GM12874 (cell line): ENCODE measurements at regions not wholly inside any gene's neighbourhood (a gene's known extent, or its start where the extent isn't known, plus 50 kb on each side); places are given as distances from the start of the nearest gene placed in this dataset.

Source experiments
- TF ChIP-seq, protein P1 (sequence below): IDR thresholded peaks from 2 replicates; pipeline ENCODE4 v1.5.1; 2011; ENCODE audit warnings: low read depth, mild to moderate bottlenecking, control low read depth, low read length, moderate library complexity; ENCODE audit not compliant: insufficient read depth

- TF ChIP-seq, protein P1, sequence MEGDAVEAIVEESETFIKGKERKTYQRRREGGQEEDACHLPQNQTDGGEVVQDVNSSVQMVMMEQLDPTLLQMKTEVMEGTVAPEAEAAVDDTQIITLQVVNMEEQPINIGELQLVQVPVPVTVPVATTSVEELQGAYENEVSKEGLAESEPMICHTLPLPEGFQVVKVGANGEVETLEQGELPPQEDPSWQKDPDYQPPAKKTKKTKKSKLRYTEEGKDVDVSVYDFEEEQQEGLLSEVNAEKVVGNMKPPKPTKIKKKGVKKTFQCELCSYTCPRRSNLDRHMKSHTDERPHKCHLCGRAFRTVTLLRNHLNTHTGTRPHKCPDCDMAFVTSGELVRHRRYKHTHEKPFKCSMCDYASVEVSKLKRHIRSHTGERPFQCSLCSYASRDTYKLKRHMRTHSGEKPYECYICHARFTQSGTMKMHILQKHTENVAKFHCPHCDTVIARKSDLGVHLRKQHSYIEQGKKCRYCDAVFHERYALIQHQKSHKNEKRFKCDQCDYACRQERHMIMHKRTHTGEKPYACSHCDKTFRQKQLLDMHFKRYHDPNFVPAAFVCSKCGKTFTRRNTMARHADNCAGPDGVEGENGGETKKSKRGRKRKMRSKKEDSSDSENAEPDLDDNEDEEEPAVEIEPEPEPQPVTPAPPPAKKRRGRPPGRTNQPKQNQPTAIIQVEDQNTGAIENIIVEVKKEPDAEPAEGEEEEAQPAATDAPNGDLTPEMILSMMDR: no peak
Observed at GRCh38 chr10:85458324-85458723, 908.3 kb downstream of the GRID1 start.

DNA sequence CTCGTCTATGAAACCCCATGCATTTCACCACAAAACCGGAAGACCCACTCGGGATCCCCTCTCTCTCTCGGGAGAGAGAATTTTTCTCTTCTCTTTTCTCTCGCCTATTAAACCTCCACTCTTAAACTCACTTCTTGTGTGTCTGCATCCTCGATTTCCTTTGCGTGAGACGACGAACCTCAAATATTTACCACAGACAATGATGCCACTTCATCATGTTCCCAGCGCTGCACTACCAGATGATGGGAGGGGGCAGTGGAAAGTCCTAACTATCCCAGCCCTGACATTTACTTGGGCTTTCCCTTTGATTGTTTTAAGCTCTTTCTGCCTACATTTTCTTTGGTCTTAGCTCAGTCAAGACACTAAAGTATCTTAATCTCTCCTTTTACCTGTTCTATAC is 906.7 kb downstream of the GRID1 start:
- TF ChIP-seq, protein P1: no peak

DNA sequence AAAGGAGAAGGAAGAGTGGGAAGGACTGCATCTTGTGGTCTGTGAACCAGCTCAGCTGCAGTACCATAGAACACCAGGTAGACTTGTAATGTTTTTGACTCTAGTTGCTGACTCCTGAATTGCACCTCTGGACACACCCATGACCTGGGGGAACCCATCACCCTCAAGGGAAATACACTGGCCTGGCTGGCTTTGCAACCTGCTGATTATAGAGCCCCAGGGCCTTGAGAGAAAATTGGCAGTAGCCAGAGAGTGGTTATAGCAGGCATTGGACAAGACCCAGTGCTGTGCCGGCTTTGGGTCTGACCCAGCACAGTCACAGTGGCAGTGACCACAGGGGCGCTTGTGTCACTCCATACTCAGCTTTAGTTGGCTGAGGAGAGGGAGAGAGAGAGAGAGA is 902.3 kb downstream of the GRID1 start:
- TF ChIP-seq, protein P1: no peak

- TF ChIP-seq, protein P1: no peak
Observed at GRCh38 chr10:85477979-85478378, 888.6 kb downstream of the GRID1 start.

GRCh38 chr10:85490431-85490830 is 876.2 kb downstream of the GRID1 start:
- TF ChIP-seq, protein P1: no peak

DNA sequence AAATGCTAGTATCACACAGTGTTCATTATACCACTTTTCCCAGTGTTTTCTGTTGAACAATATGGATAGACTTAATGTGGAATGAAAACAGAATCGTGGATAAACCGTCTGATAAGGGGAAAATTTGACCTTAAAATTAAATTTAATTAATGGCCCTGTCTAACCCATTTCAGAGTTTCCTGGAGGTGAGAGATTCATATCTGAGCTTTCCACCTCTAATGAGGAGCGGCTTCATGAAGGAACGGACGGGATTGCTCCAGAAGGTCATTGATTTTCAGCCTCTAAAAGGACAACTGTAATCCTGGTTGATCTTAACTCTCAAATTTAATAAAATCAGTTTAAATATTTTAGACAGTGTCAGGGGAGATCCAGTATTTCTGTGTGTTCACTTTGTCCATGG is 874.9 kb downstream of the GRID1 start:
- TF ChIP-seq, protein P1: no peak

DNA sequence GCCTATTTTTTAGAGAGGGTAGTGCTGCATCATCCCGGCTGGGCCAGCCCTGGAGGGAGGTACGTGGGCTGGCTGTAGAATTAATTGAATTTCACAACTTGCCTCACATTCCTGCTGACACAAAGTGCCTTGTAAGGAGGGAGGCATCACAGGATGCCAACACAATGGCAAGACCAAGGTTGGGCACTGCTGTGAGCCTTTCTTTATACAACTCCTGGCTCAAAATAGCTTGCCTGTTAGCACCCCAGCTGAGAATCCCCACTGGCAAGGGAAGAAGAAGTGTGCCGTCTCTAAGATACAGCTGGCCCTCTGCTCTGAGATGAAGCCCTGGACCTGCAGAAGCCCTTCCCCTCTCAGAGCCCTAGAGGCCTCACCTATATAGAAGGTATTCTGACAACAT is 873.9 kb downstream of the GRID1 start:
- TF ChIP-seq, protein P1: no peak

- TF ChIP-seq, protein P1: no peak
Observed at GRCh38 chr10:85493703-85494102, 872.9 kb downstream of the GRID1 start.
